Eye (tissue), 1 donor: ENCODE measurements at regions not wholly inside any gene's neighbourhood (a gene's known extent, or its start where the extent isn't known, plus 50 kb on each side); places are given as distances from the start of the nearest gene placed in this dataset.

Source experiments
- DNase-seq: peaks from one replicate; pipeline ENCODE4 v3.0.0-alpha.2; 2015

DNA sequence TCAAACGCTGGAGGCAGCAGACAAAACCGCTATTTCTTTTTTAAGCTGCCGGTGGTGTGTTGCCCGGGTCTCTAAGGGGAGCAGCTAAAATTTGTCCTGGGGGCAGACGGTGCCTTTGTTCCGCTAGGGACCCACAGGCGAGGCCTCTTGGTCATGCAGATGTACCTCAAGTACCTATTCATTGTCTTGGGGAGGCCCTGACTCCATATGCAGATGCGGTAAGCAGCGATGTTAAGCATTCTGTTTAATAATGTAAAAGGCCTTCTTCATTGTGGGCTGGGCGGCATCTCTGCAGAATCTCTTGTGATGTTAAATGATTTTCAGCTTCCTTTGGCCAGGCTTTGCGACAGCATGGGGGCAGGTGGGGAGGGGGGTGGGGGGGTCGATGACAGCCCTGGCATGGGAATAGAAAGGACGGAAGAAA is 98.9 kb upstream of the PJA1 start:
- no peak for DNase-seq

- no peak for DNase-seq
Measured at GRCh38 chrX:69263251-69263820, 98.1 kb upstream of the PJA1 start.

- DNase-seq, result peak; percentile 40
Measured at GRCh38 chrX:69262036-69262936, 97.0 kb upstream of the PJA1 start.

- DNase-seq, result no peak
Measured at GRCh38 chrX:69260169-69260568, 94.9 kb upstream of the PJA1 start.

DNA sequence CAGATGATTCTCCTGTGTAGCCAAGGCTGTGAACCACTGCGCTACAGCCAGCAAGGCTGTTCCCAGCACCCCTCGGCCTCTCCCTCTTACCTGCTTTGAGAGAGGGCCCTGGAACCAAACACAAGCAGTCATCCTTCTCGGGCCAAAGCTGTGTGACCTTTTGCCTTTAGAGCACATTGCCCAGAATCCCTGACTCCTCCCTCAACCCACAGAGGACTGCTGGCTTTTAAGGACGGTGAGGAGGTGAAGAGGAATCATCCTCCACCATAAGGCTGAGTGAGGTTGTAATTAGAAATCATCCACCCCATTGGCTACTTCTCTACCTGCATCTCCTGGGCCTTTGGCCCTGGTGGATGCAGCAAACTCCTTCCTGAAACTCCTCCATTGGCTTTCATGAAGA is 93.6 kb upstream of the PJA1 start:
- DNase-seq, result no peak

GRCh38 chrX:69257499-69258127 is 92.4 kb upstream of the PJA1 start:
- DNase-seq, result no peak

DNA sequence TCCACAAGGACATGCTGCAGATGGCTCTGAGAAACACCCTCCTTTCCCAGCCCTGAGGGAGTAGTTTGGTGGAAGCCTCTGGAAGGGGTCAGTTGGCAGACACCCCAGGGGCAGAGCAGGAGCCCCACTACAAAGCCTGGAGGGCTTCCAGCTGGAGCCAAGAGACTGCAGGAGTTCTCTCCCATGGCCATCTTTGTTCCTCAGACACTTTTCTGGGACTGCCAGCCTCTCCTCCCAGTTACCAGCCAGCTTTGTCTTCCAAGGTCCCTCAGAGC is 91.0 kb upstream of the PJA1 start:
- no peak for DNase-seq

- peak; percentile 35 for DNase-seq
Measured at GRCh38 chrX:69255441-69256290, 90.4 kb upstream of the PJA1 start.

DNA sequence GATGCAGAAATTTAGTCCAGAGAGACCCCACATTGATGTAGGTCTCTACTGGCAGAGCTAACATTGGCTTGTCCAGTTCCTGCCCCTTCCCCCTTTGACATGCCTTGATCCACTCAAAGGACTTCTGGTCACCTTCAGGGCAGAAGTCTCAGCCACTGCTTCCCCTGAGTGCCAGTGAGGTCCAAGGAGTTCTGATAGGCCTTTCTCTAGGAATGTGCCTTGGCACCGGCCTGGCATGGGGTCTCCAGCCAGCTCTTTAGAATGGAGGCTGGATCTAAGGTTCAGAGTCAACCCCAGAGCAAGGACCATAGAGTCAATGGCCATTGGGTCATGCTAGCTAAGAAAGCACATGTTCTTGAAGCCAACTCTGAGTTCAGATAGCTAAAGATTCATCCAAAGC is 88.6 kb upstream of the PJA1 start:
- DNase-seq, result no peak

- no peak for DNase-seq
Measured at GRCh38 chrX:69243276-69243675, 78.0 kb upstream of the PJA1 start.

DNA sequence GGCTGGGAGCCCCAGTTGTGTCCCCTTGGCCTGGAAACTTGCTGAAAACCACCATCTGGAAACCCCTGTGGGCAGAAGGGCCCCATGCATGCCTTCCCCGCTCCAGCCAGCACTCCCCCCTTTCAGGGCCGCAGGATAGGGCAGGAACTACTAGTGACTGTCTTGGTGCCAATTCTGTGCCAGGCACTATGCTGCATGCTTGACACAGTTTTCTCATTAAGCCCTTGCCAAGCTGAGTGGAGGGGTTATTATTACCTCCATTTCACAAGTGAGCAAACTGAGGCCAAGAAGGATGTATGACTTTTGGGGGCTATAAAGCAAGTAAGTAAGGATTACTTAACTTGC is 73.6 kb upstream of the PJA1 start:
- DNase-seq, result no peak

GRCh38 chrX:69238114-69238886 is 73.0 kb upstream of the PJA1 start:
- peak; percentile 86 for DNase-seq

- no peak for DNase-seq
Measured at GRCh38 chrX:69237236-69237635, 72.0 kb upstream of the PJA1 start.

- no peak for DNase-seq
Measured at GRCh38 chrX:69236641-69237040, 71.4 kb upstream of the PJA1 start.

GRCh38 chrX:69234624-69235023 is 69.4 kb upstream of the PJA1 start:
- no peak for DNase-seq

DNA sequence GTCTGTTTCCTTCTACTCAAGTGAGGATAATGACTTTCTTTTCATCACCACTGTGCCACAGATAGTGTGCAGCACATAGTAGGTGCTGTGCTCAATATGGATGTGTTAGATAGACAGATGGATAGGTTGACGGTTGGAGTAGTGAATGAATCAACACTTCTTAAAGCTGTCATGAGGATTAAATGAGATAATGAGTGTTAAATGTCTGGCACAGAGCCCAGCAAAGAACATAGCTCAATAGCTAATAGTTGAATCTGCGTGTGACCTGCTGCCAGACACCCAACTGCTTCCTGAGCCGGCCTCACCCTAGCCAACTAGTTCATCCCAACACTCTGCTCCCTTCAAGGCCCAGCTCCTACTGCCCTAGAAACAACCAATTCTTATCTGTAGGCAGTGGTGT is 67.7 kb upstream of the PJA1 start:
- DNase-seq, result no peak

GRCh38 chrX:69231903-69232302 is 66.7 kb upstream of the PJA1 start:
- no peak for DNase-seq

DNA sequence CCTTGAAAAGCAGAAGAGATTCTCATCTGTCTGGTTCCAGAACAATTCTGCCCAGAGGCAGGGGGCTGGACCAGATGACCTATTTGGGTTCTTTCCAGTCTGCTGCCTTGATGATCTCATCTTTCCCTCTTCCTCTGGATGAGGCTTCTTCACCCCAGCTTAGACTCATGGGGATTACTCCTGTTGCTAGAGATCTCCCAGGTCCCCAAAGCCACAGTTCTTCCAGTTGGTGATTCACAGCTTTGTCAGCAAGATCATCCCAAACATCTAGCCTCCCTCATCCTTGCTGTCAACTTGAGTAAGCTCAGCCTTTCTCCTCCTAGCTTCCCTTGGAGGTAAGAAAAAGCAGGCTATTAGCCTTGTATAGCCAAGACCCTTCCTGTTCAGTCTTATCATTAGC is 64.2 kb upstream of the PJA1 start:
- no peak for DNase-seq

DNA sequence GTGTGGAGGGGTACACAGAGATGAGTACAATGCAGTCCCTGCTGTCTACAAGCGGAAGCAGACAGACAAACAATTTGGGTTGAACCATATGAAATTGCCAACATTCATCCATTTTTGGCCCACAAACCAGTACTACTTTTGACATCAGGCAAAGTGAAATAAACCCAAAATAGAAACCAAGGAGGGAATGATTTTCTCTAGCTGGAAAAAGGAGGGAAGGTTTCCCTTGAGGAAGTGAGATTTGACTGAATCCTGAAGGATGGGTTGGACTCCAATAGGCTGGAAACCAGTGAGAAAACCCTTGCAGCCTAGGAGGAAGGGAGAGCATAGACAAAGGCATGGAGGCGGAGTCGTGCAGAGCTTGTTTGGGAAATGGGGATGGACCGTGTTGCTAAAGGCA is 63.5 kb upstream of the PJA1 start:
- no peak for DNase-seq

DNA sequence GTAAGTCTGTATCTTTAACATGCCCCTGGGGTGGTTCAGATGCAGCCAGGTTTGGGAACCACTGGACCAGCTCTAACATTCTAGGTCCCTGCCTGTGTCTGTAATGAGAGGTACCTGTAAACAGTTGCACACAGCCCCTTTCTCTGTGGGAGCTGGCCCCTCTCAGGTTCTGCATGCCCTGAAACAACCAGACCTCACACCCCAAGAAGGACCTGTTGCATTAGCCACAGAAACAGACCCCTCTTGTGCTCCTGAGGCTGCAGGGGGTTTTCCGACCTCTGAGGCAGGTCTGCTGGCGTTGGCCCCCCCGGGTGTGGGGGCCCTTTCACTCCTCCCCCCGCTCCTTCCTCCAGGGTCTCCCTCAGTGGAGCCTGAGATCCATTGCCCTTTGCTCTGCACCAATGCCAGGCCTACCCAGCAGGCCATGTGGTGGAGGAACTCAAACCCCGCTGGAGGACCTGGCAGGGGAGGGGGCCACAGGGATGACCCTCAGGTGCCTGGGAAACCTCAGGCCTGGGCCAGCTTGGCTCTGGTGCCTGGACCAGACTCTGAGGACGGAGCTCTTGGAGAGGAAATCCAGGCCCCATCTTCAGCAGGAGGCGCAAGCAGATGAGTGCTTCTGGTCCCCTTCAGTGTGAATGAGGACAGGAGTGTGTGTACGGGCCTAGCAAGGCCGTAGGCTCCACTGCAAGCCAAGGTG is 61.4 kb upstream of the PJA1 start:
- no peak for DNase-seq

- DNase-seq, result peak; percentile 90
Measured at GRCh38 chrX:69222103-69223090, 57.1 kb upstream of the PJA1 start.
